Ovary (tissue), 3 donors: ENCODE measurements at regions not wholly inside any gene's neighbourhood (a gene's known extent, or its start where the extent isn't known, plus 50 kb on each side); places are given as distances from the start of the nearest gene placed in this dataset.
A peak's percentile ranks its signal among the peaks of the same experiment; 100 is the strongest.

ENCODE experiments used
- CTCF ChIP-seq, 3 donors: fragments of 450-650 bp in 2 of 3; fragments of 200-600 bp in 1 of 3; IDR thresholded peaks; one replicate each; pipeline versions ENCODE4 v1.5.1 to v1.8.0; 2016 to 2022; ENCODE audit warnings: antibody characterized with exemption in 3 of 3, mild to moderate bottlenecking in 1 of 3
- EP300 ChIP-seq: sonication (generic); formaldehyde crosslinking; IDR thresholded peaks from one replicate; pipeline ENCODE4 v1.6.1; 2017; ENCODE audit warnings: antibody characterized with exemption
- POLR2A ChIP-seq: fragments of 450-650 bp; IDR thresholded peaks from one replicate; pipeline ENCODE4 v1.6.1; 2017; ENCODE audit warnings: antibody characterized with exemption, mild to moderate bottlenecking, moderate library complexity
- donor health status: DM: no; HTN: no; CAD: no.

GRCh38 chr15:95875121-95875643, 455.3 kb upstream of the NR2F2 start:
- TF ChIP-seq CTCF (IDR thresholded peaks at IDR 0.05), result peak in 1 of 3 donors; percentile 32
- no peak for TF ChIP-seq EP300
- TF ChIP-seq POLR2A, result no peak
